ENCODE measurements at regions not wholly inside any gene's neighbourhood (a gene's known extent, or its start where the extent isn't known, plus 50 kb on each side); places are given as distances from the start of the nearest gene placed in this dataset.

DNA sequence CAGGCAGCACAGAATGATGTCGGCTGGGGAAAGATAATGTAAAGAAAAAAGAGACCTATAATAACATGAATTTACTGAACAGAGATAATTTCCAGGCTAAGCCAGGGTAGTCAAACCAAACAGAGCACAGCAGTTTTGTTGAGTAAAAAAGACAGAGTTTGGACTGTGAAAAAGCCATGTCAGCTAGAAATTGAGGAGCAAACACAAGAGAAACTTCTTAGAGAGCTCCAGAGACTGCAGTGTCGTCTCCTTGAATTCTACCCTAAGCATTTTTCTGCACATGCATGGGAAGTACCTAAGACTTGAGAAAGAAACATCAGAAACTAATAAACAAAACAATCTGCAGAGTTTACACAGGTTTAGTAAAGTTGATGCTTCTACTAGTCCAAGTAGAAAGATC, 1098.8 kb upstream of the CDH8 start:
- Histone ChIP-seq H2BK120ac (ENCODE audit: low read depth, low read length) (no peak overlapping the region), H3K79me1 (ENCODE audit: low read depth, low read length) (no peaks in the 10 kb centered on the region), H3K27ac (replicated peaks; ENCODE audit: low read length) (no peak overlapping the region), H3K9me3 (replicated peaks in 1 of 2; ENCODE audit: control insufficient read depth in 2 of 2, insufficient read depth in 1 of 2, low read depth in 1 of 2, low read length in 2 of 2) (no peaks in the 10 kb centered on the region), H3K14ac (ENCODE audit: low read length) (no peak overlapping the region), H2BK15ac (ENCODE audit: low read length) (no peak overlapping the region), H3K23ac (ENCODE audit: low read depth, low read length, poor library complexity) (no peak overlapping the region), H2AFZ (ENCODE audit: low read length) (no peak overlapping the region), H3K4me2 (ENCODE audit: insufficient read depth, low read length, poor library complexity, severe bottlenecking) (no peak overlapping the region), H3K36me3 (replicated peaks in 1 of 2; ENCODE audit: control insufficient read depth in 2 of 2, insufficient read depth in 2 of 2, low read length in 2 of 2) (no peaks in the 10 kb centered on the region), H3K4me3 (ENCODE audit: low read length in 2 of 2) (no peak overlapping the region), H3K18ac (ENCODE audit: low read length) (no peak overlapping the region), H4K91ac (ENCODE audit: low read depth, low read length, poor library complexity) (no peak overlapping the region), H4K8ac (ENCODE audit: low read depth, low read length) (no peak overlapping the region), H2BK5ac (ENCODE audit: low read length) (no peak overlapping the region), H2AK5ac (ENCODE audit: low read depth, low read length) (no peak overlapping the region), H3K27me3 (ENCODE audit: control insufficient read depth in 3 of 3, insufficient read depth in 3 of 3, low read depth in 1 of 3, low read length in 3 of 3) (no peaks in the 10 kb centered on the region), H2BK12ac (ENCODE audit: low read length) (no peak overlapping the region), H3K9ac (ENCODE audit: low read depth, low read length, poor library complexity) (no peak overlapping the region), H3K4me1 (ENCODE audit: control insufficient read depth in 2 of 2, insufficient read depth in 1 of 2, low read depth in 1 of 2, low read length in 2 of 2) (no peaks in the 10 kb centered on the region), H3K4ac (ENCODE audit: low read length) (no peak overlapping the region)
- WGBS, 2 donors (ENCODE audit: extremely low coverage in 2 of 2, insufficient read length in 2 of 2, insufficient replicate concordance in 1 of 2): no CpG with 5 or more reads among the region's 2 CpGs
- DNase-seq (ENCODE audit: low spot score): no peak

DNA sequence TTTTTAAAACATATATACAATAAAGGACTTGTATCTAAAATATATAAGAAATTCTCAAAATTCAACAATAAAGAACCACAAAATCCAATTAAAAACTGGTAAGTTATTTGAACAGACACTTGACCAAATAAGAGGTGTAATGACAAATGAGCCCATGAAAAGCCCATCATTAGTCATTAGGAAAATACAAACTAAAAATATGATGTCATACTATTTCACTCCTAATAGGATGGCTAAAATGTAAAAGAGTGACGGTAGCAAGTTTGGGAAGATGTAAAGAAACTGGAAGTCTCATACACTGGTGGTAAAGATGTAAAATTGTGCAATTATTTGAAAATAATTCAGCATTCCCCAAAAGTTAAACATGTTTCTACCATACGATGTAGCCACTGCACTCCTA, 1095.3 kb upstream of the CDH8 start:
- no CpG with 5 or more reads among the region's 2 CpGs for WGBS, 2 donors (ENCODE audit: extremely low coverage in 2 of 2, insufficient read length in 2 of 2, insufficient replicate concordance in 1 of 2)
- Histone ChIP-seq H2AFZ (ENCODE audit: low read length) (no peak overlapping the region), H2BK15ac (ENCODE audit: low read length) (no peak overlapping the region), H4K8ac (ENCODE audit: low read depth, low read length) (no peak overlapping the region), H3K9ac (ENCODE audit: low read depth, low read length, poor library complexity) (no peak overlapping the region), H3K4me3 (ENCODE audit: low read length in 2 of 2) (no peak overlapping the region), H4K91ac (ENCODE audit: low read depth, low read length, poor library complexity) (no peak overlapping the region), H2AK5ac (ENCODE audit: low read depth, low read length) (no peak overlapping the region), H3K27me3 (ENCODE audit: control insufficient read depth in 3 of 3, insufficient read depth in 3 of 3, low read depth in 1 of 3, low read length in 3 of 3) (no peaks in the 10 kb centered on the region), H3K9me3 (replicated peaks in 1 of 2; ENCODE audit: control insufficient read depth in 2 of 2, insufficient read depth in 1 of 2, low read depth in 1 of 2, low read length in 2 of 2) (no peaks in the 10 kb centered on the region), H3K36me3 (replicated peaks in 1 of 2; ENCODE audit: control insufficient read depth in 2 of 2, insufficient read depth in 2 of 2, low read length in 2 of 2) (no peaks in the 10 kb centered on the region), H3K79me1 (ENCODE audit: low read depth, low read length) (no peaks in the 10 kb centered on the region), H3K18ac (ENCODE audit: low read length) (no peak overlapping the region), H3K23ac (ENCODE audit: low read depth, low read length, poor library complexity) (no peak overlapping the region), H3K4me1 (ENCODE audit: control insufficient read depth in 2 of 2, insufficient read depth in 1 of 2, low read depth in 1 of 2, low read length in 2 of 2) (no peaks in the 10 kb centered on the region), H3K4ac (ENCODE audit: low read length) (no peak overlapping the region), H2BK12ac (ENCODE audit: low read length) (no peak overlapping the region), H2BK120ac (ENCODE audit: low read depth, low read length) (no peak overlapping the region), H3K14ac (ENCODE audit: low read length) (no peak overlapping the region), H3K27ac (replicated peaks; ENCODE audit: low read length) (no peak overlapping the region), H3K4me2 (ENCODE audit: insufficient read depth, low read length, poor library complexity, severe bottlenecking) (no peak overlapping the region), H2BK5ac (ENCODE audit: low read length) (no peak overlapping the region)
- no peak for DNase-seq (ENCODE audit: low spot score)

DNA sequence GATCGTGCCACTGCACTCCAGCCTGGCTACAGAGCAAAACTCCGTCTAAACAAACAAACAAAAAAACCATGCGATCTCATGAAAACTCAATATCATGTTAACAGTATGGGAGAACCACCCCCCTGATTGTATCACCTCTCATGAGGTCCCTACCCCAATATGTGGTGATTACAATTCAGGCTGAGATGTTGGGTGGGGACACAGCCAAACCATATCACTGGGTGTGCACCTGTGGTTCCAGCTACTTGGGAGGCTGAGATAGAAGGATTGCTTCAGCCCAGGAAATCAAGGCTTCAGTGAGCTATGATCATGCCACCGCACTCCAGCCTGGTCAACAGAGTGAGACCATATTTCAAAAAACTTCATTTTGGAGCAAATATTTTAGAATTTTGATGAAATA, 1094.7 kb upstream of the CDH8 start:
- H4K91ac ChIP-seq (ENCODE audit: low read depth, low read length, poor library complexity): no peak overlapping the region
- no peak overlapping the region for H2BK120ac ChIP-seq (ENCODE audit: low read depth, low read length)
- H3K79me1 ChIP-seq (ENCODE audit: low read depth, low read length): no peaks in the 10 kb centered on the region
- H2AFZ ChIP-seq (ENCODE audit: low read length): peak overlapping the region; percentile 11
- H3K9ac ChIP-seq (ENCODE audit: low read depth, low read length, poor library complexity): no peak overlapping the region
- H3K4ac ChIP-seq (ENCODE audit: low read length): no peak overlapping the region
- H3K27me3 ChIP-seq (ENCODE audit: control insufficient read depth in 3 of 3, insufficient read depth in 3 of 3, low read depth in 1 of 3, low read length in 3 of 3): no peaks in the 10 kb centered on the region
- no peak overlapping the region for H2BK5ac ChIP-seq (ENCODE audit: low read length)
- H2BK12ac ChIP-seq (ENCODE audit: low read length): no peak overlapping the region
- WGBS, 2 donors (ENCODE audit: extremely low coverage in 2 of 2, insufficient read length in 2 of 2, insufficient replicate concordance in 1 of 2): no CpG with 5 or more reads among the region's 4 CpGs
- H3K4me2 ChIP-seq (ENCODE audit: insufficient read depth, low read length, poor library complexity, severe bottlenecking): no peak overlapping the region
- H2AK5ac ChIP-seq (ENCODE audit: low read depth, low read length): no peak overlapping the region
- no peaks in the 10 kb centered on the region for H3K4me1 ChIP-seq (ENCODE audit: control insufficient read depth in 2 of 2, insufficient read depth in 1 of 2, low read depth in 1 of 2, low read length in 2 of 2)
- H3K23ac ChIP-seq (ENCODE audit: low read depth, low read length, poor library complexity): no peak overlapping the region
- H3K18ac ChIP-seq (ENCODE audit: low read length): no peak overlapping the region
- no peak overlapping the region for H3K4me3 ChIP-seq (ENCODE audit: low read length in 2 of 2)
- no peak overlapping the region for H3K14ac ChIP-seq (ENCODE audit: low read length)
- no peak overlapping the region for H2BK15ac ChIP-seq (ENCODE audit: low read length)
- no peaks in the 10 kb centered on the region for H3K9me3 ChIP-seq (replicated peaks in 1 of 2; ENCODE audit: control insufficient read depth in 2 of 2, insufficient read depth in 1 of 2, low read depth in 1 of 2, low read length in 2 of 2)
- no peaks in the 10 kb centered on the region for H3K36me3 ChIP-seq (replicated peaks in 1 of 2; ENCODE audit: control insufficient read depth in 2 of 2, insufficient read depth in 2 of 2, low read length in 2 of 2)
- no peak for DNase-seq (ENCODE audit: low spot score)
- no peak overlapping the region for H4K8ac ChIP-seq (ENCODE audit: low read depth, low read length)
- H3K27ac ChIP-seq (replicated peaks; ENCODE audit: low read length): no peak overlapping the region

DNA sequence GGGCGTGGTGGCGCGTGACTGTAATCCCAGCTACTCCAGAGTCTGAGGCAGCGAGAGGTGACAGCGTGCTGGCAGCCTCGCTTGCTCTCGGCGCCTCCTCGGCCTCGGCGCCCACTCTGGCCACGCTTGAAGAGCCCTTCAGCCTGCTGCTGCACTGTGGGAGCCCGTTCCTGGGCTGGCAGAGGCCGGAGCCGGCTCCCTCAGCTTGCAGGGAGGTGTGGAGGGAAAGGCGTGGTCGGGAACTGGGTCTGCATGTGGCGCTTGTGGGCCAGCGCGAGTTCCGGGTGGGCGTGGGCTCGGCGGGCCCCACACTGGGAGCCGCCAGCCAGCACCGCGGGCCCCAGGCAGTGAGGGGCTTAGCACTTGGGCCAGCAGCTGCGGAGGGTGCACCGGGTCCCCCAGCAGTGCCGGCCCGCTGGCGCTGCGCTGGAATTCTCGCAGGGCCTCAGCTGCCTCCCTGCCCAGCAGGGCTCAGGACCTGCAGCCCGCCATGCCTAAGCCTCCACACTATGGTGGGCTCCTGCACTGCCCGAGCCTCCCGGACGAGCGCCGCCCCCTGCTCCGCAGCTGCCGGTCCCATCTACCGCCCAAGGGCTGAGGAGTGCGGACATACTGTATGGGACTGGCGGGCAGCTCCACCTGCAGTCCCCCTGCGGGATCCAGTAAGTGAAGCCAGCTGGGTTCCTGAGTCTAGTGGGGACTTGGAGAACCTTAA, 1093.3 kb upstream of the CDH8 start:
- no peak overlapping the region for H3K4ac ChIP-seq (ENCODE audit: low read length)
- no peak overlapping the region for H2BK5ac ChIP-seq (ENCODE audit: low read length)
- no peak overlapping the region for H4K8ac ChIP-seq (ENCODE audit: low read depth, low read length)
- H2BK15ac ChIP-seq (ENCODE audit: low read length): no peak overlapping the region
- WGBS, 2 donors (ENCODE audit: extremely low coverage in 2 of 2, insufficient read length in 2 of 2, insufficient replicate concordance in 1 of 2): no CpG with 5 or more reads among the region's 46 CpGs
- no peak overlapping the region for H3K4me2 ChIP-seq (ENCODE audit: insufficient read depth, low read length, poor library complexity, severe bottlenecking)
- H3K9ac ChIP-seq (ENCODE audit: low read depth, low read length, poor library complexity): no peak overlapping the region
- no peaks in the 10 kb centered on the region for H3K36me3 ChIP-seq (replicated peaks in 1 of 2; ENCODE audit: control insufficient read depth in 2 of 2, insufficient read depth in 2 of 2, low read length in 2 of 2)
- no peaks in the 10 kb centered on the region for H3K9me3 ChIP-seq (replicated peaks in 1 of 2; ENCODE audit: control insufficient read depth in 2 of 2, insufficient read depth in 1 of 2, low read depth in 1 of 2, low read length in 2 of 2)
- no peak overlapping the region for H3K14ac ChIP-seq (ENCODE audit: low read length)
- H2AFZ ChIP-seq (ENCODE audit: low read length): no peak overlapping the region
- H3K4me3 ChIP-seq (ENCODE audit: low read length in 2 of 2): peak overlapping the region in 1 of 2 donors; percentile 34
- H4K91ac ChIP-seq (ENCODE audit: low read depth, low read length, poor library complexity): no peak overlapping the region
- H3K27ac ChIP-seq (replicated peaks; ENCODE audit: low read length): no peak overlapping the region
- H2BK120ac ChIP-seq (ENCODE audit: low read depth, low read length): no peak overlapping the region
- DNase-seq (ENCODE audit: low spot score): no peak
- H3K79me1 ChIP-seq (ENCODE audit: low read depth, low read length): no peaks in the 10 kb centered on the region
- no peak overlapping the region for H2AK5ac ChIP-seq (ENCODE audit: low read depth, low read length)
- no peak overlapping the region for H3K23ac ChIP-seq (ENCODE audit: low read depth, low read length, poor library complexity)
- no peaks in the 10 kb centered on the region for H3K4me1 ChIP-seq (ENCODE audit: control insufficient read depth in 2 of 2, insufficient read depth in 1 of 2, low read depth in 1 of 2, low read length in 2 of 2)
- peak overlapping the region; percentile 48 for H3K18ac ChIP-seq (ENCODE audit: low read length)
- H3K27me3 ChIP-seq (ENCODE audit: control insufficient read depth in 3 of 3, insufficient read depth in 3 of 3, low read depth in 1 of 3, low read length in 3 of 3): no peaks in the 10 kb centered on the region
- no peak overlapping the region for H2BK12ac ChIP-seq (ENCODE audit: low read length)
